ENCODE measurements at regions not wholly inside any gene's neighbourhood (a gene's known extent, or its start where the extent isn't known, plus 50 kb on each side); places are given as distances from the start of the nearest gene placed in this dataset.

DNA sequence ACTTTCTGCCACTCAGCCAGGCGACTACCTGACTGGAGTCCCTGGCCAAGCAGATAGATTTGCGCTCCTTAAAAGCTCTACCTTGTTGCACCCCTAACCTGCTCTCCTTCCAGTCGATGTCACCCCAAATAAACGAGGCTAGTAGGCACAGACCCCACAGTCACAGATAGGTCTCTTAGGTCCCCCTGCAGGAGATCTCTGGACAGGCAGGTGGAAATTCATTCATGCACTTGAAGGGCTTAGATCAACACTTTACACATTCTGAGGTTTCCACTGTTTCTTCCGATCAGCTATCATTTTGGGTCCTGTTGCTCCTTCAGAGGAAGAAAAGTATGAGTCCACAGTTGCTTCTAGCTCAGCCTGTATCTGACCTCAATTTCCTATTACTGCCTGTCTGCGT is 272.6 kb upstream of the FMN2 start:
- peak overlapping the region in 1 of 2 experiments; percentile 89; a peak in 3 of 6 replicates for H3K27ac ChIP-seq
- FAIRE-seq (no peak), DNase-seq (ENCODE audit: low read depth in 1 of 2, low spot score in 1 of 2) (no peak), ATAC-seq (no peak)
- peaks cover 27% of the 10 kb centered on the region for H3K4me1 ChIP-seq
- ChIA-PET CTCF (interaction anchor here (3.5 kb wide), 1 partner anchor 79 kb away, joined by 16 read pairs; no protein-coding TSS in a partner anchor), POLR2A (no interaction called here)
- no peak overlapping the region for H3K4me3 ChIP-seq
- no peak overlapping the region for H3K4me2 ChIP-seq
- TF ChIP-seq EHMT2 (IDR thresholded peaks at IDR 0.05; ENCODE audit: low read depth) (no peak), NR3C1 (IDR thresholded peaks at IDR 0.05) (no peak), CTCF (IDR thresholded peaks at IDR 0.05) (0 out of 3 replicates have a peak, but pooled peaks have one; percentile 7), TP53 (CRISPR knock-in tag; IDR thresholded peaks at IDR 0.05) (no peak), CBX2 (IDR thresholded peaks at IDR 0.05; ENCODE audit: borderline replicate concordance, low read depth) (no peak), RAD21 (conservative IDR thresholded peaks at IDR 0.05 in 1 of 2, IDR thresholded peaks at IDR 0.05 in 1 of 2) (peak in 1 of 2 experiments; percentile 39; a peak in 1 of 5 replicates), MAFK (IDR thresholded peaks at IDR 0.05; ENCODE audit: partially characterized antibody) (no peak), RNF2 (IDR thresholded peaks at IDR 0.05; ENCODE audit: borderline replicate concordance, low read depth) (no peak), NPAS2 (CRISPR knock-in tag; IDR thresholded peaks at IDR 0.05; ENCODE audit: borderline replicate concordance) (no peak), ESRRA (IDR thresholded peaks at IDR 0.05; ENCODE audit: borderline replicate concordance, low read length) (no peak), BHLHE40 (IDR thresholded peaks at IDR 0.05; ENCODE audit: low read depth, low read length) (no peak), FOSB (CRISPR knock-in tag; IDR thresholded peaks at IDR 0.05) (no peak), ELK1 (IDR thresholded peaks at IDR 0.05; ENCODE audit: low read depth, low read length) (no peak)
- no peaks in the 10 kb centered on the region for H3K9me3 ChIP-seq
- WGBS (ENCODE audit: missing lambda C conversion rate): 79% methylated on average over 6 of the region's 6 CpGs

GRCh38 chr1:239819756-239820250 is 271.9 kb upstream of the FMN2 start:
- DNase-seq (ENCODE audit: low read depth in 1 of 2, low spot score in 1 of 2): no peak

More at GRCh38 chr1:239819756-239820250, 271.9 kb upstream of the FMN2 start:
- Histone ChIP-seq H3K27ac (0 out of 6 replicates have a peak overlapping the region, but pooled peaks of 1 of the 2 experiments have one; percentile 2), H3K4me1 (peaks cover 26% of the 10 kb centered on the region), H3K4me2 (no peak overlapping the region), H3K4me3 (no peak overlapping the region), H3K9me3 (no peaks in the 10 kb centered on the region)
- ATAC-seq (no peak), FAIRE-seq (no peak)
- ChIA-PET POLR2A (no interaction called here), CTCF (no interaction called here)
- TF ChIP-seq EP300 (IDR thresholded peaks at IDR 0.05) (no peak), NFE2L2 (conservative IDR thresholded peaks at IDR 0.05; ENCODE audit: low read length) (no peak), ZC3H11A (IDR thresholded peaks at IDR 0.05) (no peak), CTCF (IDR thresholded peaks at IDR 0.05) (no peak), RNF2 (IDR thresholded peaks at IDR 0.05; ENCODE audit: borderline replicate concordance, low read depth) (no peak), HES2 (IDR thresholded peaks at IDR 0.05) (no peak), RARB (CRISPR knock-in tag; IDR thresholded peaks at IDR 0.05) (no peak), SMC3 (IDR thresholded peaks at IDR 0.05) (no peak), PHF8 (IDR thresholded peaks at IDR 0.05; ENCODE audit: borderline replicate concordance, low read depth) (no peak), POLR2AphosphoS2 (conservative IDR thresholded peaks at IDR 0.05; ENCODE audit: low read length) (no peak), RAD21 (conservative IDR thresholded peaks at IDR 0.05 in 1 of 2, IDR thresholded peaks at IDR 0.05 in 1 of 2) (no peak)
- TF ChIP-seq, protein P1, sequence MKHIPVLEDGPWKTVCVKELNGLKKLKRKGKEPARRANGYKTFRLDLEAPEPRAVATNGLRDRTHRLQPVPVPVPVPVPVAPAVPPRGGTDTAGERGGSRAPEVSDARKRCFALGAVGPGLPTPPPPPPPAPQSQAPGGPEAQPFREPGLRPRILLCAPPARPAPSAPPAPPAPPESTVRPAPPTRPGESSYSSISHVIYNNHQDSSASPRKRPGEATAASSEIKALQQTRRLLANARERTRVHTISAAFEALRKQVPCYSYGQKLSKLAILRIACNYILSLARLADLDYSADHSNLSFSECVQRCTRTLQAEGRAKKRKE (CRISPR knock-in tag; IDR thresholded peaks at IDR 0.05; ENCODE audit: low read depth): no peak
- WGBS (ENCODE audit: missing lambda C conversion rate): 74% methylated on average over 10 of the region's 10 CpGs

Data from A549 (cell line).